ENCODE measurements at regions not wholly inside any gene's neighbourhood (a gene's known extent, or its start where the extent isn't known, plus 50 kb on each side); places are given as distances from the start of the nearest gene placed in this dataset.

GRCh38 chr14:56702515-56702914, 107.8 kb downstream of the OTX2 start:
- Histone ChIP-seq H3K27me3 (no peaks in the 10 kb centered on the region), H3K4me2 (no peak overlapping the region), H3K36me3 (replicated peaks; ENCODE audit: insufficient read depth, low read depth) (no peaks in the 10 kb centered on the region), H2AFZ (no peak overlapping the region), H3K27ac (no peak overlapping the region), H3K4me3 (no peak overlapping the region), H3K9me2 (replicated peaks; ENCODE audit: insufficient read depth) (no peaks in the 10 kb centered on the region), H3K9me3 (ENCODE audit: low read depth) (no peaks in the 10 kb centered on the region), H3K79me2 (no peaks in the 10 kb centered on the region), H3K4me1 (ENCODE audit: insufficient read depth) (no peaks in the 10 kb centered on the region), H4K20me1 (ENCODE audit: insufficient read depth, poor library complexity, severe bottlenecking) (no peaks in the 10 kb centered on the region)
- WGBS (ENCODE audit: low lambda C conversion rate, missing lambda C conversion rate), result 65% methylated on average over 9 of the region's 9 CpGs
- no peak for DNase-seq (ENCODE audit: low spot score)
- TF ChIP-seq EZH2 (IDR thresholded peaks at IDR 0.05; ENCODE audit: borderline replicate concordance) (no peak), CTCF (IDR thresholded peaks at IDR 0.05; ENCODE audit: poor library complexity) (no peak)

Data from hepatocyte (in vitro differentiated cells).